GM21447 (cell line): ENCODE measurements at regions not wholly inside any gene's neighbourhood (a gene's known extent, or its start where the extent isn't known, plus 50 kb on each side); places are given as distances from the start of the nearest gene placed in this dataset.
"Not testable (repeated sequence)": the region's sequence is repeated elsewhere in the genome, so short reads cannot be mapped to it uniquely, and the experiment has no call there.

ENCODE experiments used
- ATAC-seq: cut with Tn5 transposase; IDR thresholded peaks from one replicate; pipeline ENCODE4 v1.9.1; 2021; ENCODE audit not compliant: unreplicated experiment

- ATAC-seq = no peak
Measured at GRCh38 chr7:91355695-91356435, 91.6 kb downstream of the FZD1 start.

- no peak for ATAC-seq
Measured at GRCh38 chr7:91356915-91357314, 92.7 kb downstream of the FZD1 start.

DNA sequence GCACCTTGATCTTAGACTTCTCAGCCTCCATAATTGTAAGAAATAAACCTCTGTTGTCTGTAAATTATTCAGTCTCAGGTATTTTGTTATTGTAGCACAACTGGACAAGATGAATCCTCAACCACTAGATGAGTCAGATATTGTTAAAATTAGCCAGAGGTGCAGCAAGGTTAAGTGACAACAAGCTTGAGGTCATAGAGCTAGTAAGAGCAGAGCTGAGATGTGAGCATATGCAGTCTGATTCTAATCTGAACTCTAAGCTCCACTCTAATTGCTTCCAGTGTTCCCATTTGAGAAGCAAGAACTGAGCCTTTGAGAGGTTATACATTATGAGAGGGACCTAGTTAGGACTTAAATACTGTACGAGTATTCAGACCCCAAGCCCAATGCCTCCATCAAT is 93.1 kb downstream of the FZD1 start:
- ATAC-seq = no peak

- ATAC-seq = no peak
Measured at GRCh38 chr7:91357901-91358300, 93.7 kb downstream of the FZD1 start.

- ATAC-seq = no peak
Measured at GRCh38 chr7:91358303-91358702, 94.1 kb downstream of the FZD1 start.

- ATAC-seq = not testable (repeated sequence)
Measured at GRCh38 chr7:91365097-91365496, 100.9 kb downstream of the FZD1 start.

- no peak for ATAC-seq
Measured at GRCh38 chr7:91366091-91366490, 101.9 kb downstream of the FZD1 start.

GRCh38 chr7:91367812-91368578 is 103.8 kb downstream of the FZD1 start:
- ATAC-seq = no peak

- no peak for ATAC-seq
Measured at GRCh38 chr7:91372323-91372722, 108.1 kb downstream of the FZD1 start.

DNA sequence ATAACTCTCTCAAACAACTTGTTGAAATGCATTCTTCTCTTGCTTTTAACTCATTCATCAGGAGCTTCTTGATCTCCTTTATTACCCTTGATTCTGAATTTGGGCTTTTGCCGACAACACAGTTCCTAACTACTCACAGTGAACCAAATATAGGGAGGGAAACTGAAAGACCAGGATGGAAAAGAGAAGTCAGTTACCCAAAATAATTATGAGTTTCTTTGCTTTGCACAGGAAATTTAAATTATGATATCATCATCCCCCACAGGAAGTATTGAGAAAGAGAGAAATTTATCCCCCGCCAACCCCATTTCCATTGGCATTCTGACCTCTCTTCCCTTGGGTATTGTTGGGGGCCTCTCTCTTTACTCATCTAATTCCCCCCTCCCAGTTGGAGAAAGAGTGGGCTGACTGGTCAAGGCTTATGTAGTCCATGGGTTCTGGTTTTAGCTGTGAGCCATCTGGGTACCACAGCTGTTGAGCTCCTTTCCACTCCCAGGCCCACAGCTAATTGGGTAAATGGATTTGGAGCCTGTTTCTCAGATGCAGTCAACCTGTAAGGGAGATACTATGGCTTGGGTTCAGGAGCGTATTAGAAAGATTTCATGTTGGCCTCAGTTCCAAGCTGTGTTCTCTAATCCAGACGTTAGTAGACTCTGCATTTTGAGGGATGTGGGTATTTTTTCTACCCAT is 109.0 kb downstream of the FZD1 start:
- ATAC-seq = no peak

- no peak for ATAC-seq
Measured at GRCh38 chr7:91374321-91374989, 110.2 kb downstream of the FZD1 start.

GRCh38 chr7:91375378-91375777 is 111.1 kb downstream of the FZD1 start:
- ATAC-seq = no peak

DNA sequence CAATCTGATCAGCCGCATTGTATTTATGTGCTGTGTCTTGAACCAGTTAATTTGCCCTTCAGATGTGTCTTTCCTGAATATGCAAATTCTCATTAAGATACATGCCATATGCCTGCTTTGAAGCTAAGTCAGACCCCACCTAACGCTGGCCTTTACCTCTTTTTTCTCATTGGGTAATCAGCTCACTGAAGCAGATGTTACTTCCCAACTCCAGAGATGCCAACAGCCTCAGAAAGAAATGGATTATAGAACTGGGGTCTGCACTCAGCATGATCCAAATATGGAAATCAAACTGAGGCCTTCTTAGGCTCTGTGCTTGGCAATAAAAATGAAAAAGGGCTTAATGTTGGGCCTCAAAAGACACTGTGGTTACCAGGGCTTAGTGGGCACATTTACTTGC is 113.9 kb downstream of the FZD1 start:
- ATAC-seq = no peak

DNA sequence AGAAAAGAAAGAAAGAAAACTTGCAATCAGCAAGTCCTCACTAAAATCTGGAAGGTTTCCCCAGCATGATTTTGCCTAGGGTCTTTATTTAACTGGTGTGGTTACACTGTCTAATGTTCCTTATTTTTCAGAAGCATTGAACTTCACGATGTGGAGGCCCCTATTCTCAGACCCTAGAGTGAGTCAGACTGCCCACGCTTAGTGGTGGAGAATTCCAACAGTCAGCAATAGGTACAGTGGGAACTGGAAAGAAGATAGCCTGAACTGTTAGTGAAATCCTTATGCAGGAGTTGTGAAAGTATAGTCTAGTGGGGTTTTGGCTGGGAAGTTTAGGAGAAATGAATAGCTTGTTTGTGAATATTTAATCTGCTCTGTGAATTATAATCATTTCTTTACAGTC is 115.0 kb downstream of the FZD1 start:
- no peak for ATAC-seq

GRCh38 chr7:91379991-91380390 is 115.8 kb downstream of the FZD1 start:
- ATAC-seq = no peak

GRCh38 chr7:91383053-91383904 is 119.0 kb downstream of the FZD1 start:
- ATAC-seq = no peak

GRCh38 chr7:91383905-91384274 is 119.7 kb downstream of the FZD1 start:
- no peak for ATAC-seq

DNA sequence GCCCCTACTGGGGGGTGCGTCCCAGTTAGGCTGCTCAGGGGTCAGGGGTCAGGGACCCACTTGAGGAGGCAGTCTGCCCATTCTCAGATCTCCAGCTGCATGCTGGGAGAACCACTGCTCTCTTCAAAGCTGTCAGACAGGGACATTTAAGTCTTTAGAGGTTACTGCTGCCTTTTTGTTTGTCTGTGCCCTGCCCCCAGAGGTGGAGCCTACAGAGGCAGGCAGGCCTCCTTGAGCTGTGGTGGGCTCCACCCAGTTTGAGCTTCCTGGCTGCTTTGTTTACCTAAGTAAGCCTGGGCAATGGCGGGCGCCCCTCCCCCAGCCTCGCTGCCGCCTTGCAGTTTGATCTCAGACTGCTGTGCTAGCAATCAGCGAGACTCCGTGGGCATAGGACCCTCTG is 130.5 kb downstream of the FZD1 start:
- not testable (repeated sequence) for ATAC-seq

DNA sequence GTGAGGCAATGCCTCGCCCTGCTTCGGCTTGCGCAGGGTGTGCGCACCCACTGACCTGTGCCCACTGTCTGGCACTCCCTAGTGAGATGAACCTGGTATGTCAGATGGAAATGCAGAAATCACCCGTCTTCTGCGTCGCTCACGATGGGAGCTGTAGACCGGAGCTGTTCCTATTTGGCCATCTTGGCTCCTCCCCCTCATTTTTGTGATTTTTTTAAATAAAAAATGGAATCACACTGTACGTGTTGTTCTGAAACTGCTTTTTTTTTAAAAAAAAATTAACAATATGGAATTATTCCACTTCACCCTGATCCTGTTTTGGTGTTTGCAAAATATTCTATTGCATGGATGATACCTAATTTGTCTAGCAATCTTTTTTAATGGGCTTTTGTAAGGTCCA is 131.1 kb downstream of the FZD1 start:
- not testable (repeated sequence) for ATAC-seq

- no peak for ATAC-seq
Measured at GRCh38 chr7:91397096-91397495, 132.9 kb downstream of the FZD1 start.

GRCh38 chr7:91397612-91398011 is 133.4 kb downstream of the FZD1 start:
- ATAC-seq = no peak
